Mucosa of descending colon (tissue), 3 donors: ENCODE measurements at regions not wholly inside any gene's neighbourhood (a gene's known extent, or its start where the extent isn't known, plus 50 kb on each side); places are given as distances from the start of the nearest gene placed in this dataset.

ENCODE experiments used
- ATAC-seq: fragments of 200-7000 bp; cut with Tn5 transposase; one replicate; pipeline ENCODE4 v1.9.1; 2020; ENCODE audit warnings: mild to moderate bottlenecking, moderate library complexity
- DNase-seq, 3 donors: peaks; one replicate each; pipeline ENCODE4 v3.0.0-alpha.2; 2020
- H3K36me3 ChIP-seq: fragments of 200-600 bp; one replicate; pipeline ENCODE4 v1.8.0; 2021; ENCODE audit warnings: low read depth, mild to moderate bottlenecking
- H3K4me1 ChIP-seq: fragments of 200-600 bp; one replicate; pipeline ENCODE4 v1.8.0; 2021; ENCODE audit warnings: low read depth, mild to moderate bottlenecking
- H3K4me3 ChIP-seq: fragments of 200-600 bp; one replicate; pipeline ENCODE4 v1.8.0; 2021; ENCODE audit warnings: mild to moderate bottlenecking
- H3K9me3 ChIP-seq: fragments of 200-600 bp; one replicate; pipeline ENCODE4 v1.8.0; 2021; ENCODE audit warnings: mild to moderate bottlenecking
- CTCF ChIP-seq: fragments of 200-600 bp; IDR thresholded peaks from one replicate; pipeline ENCODE4 v1.8.0; 2022; ENCODE audit warnings: antibody characterized with exemption, mild to moderate bottlenecking
- intact Hi-C, 2 donors: fragments of 100-400 bp; cut with DNase I in 1 of 2; cut with micrococcal nuclease in 1 of 2; formaldehyde crosslinking; loops; one replicate each; pipeline versions ENCODE4 v1.11.0 to v1.11.1; 2022; cut with DNase I, micrococcal nuclease
- donor health status: DM: no; HTN: no; CAD: no; lungs with moderate emphysema.
- donor health status: DM: no; HTN: no; CAD: no.
- donor health status: DM: no; HTN: yes; CAD: no.

- no peak for TF ChIP-seq CTCF
- ATAC-seq (no peak), DNase-seq (no peak)
- Histone ChIP-seq H3K9me3 (no peaks in the 10 kb centered on the region), H3K36me3 (no peaks in the 10 kb centered on the region), H3K4me1 (no peaks in the 10 kb centered on the region), H3K4me3 (no peak overlapping the region)
- intact Hi-C loops = no loop called here
Observed at GRCh38 chr3:96712792-96713191, 101.6 kb upstream of the EPHA6 start.

- no peak for TF ChIP-seq CTCF
- intact Hi-C loops = no loop called here
- DNase-seq (no peak), ATAC-seq (no peak)
- Histone ChIP-seq H3K4me3 (no peak overlapping the region), H3K4me1 (no peaks in the 10 kb centered on the region), H3K36me3 (no peaks in the 10 kb centered on the region), H3K9me3 (no peaks in the 10 kb centered on the region)
Observed at GRCh38 chr3:96719921-96720320, 94.5 kb upstream of the EPHA6 start.

GRCh38 chr3:96731031-96731430 is 83.4 kb upstream of the EPHA6 start:
- H3K9me3 ChIP-seq = no peaks in the 10 kb centered on the region
- H3K4me3 ChIP-seq = no peak overlapping the region
- H3K4me1 ChIP-seq = no peaks in the 10 kb centered on the region
- ATAC-seq (no peak), DNase-seq (no peak)
- no peaks in the 10 kb centered on the region for H3K36me3 ChIP-seq
- TF ChIP-seq CTCF = no peak
- intact Hi-C loops = no loop called here

- no peaks in the 10 kb centered on the region for H3K9me3 ChIP-seq
- no peaks in the 10 kb centered on the region for H3K4me1 ChIP-seq
- H3K4me3 ChIP-seq = no peak overlapping the region
- no peak for ATAC-seq
- intact Hi-C loops = no loop called here
- no peak for TF ChIP-seq CTCF
- DNase-seq = no peak
- H3K36me3 ChIP-seq = no peaks in the 10 kb centered on the region
Observed at GRCh38 chr3:96734273-96735009, 80.0 kb upstream of the EPHA6 start.

- Histone ChIP-seq H3K9me3 (peaks cover 4% of the 10 kb centered on the region), H3K4me1 (no peaks in the 10 kb centered on the region), H3K4me3 (no peak overlapping the region), H3K36me3 (no peaks in the 10 kb centered on the region)
- intact Hi-C loops = no loop called here
- no peak for TF ChIP-seq CTCF
- ATAC-seq = no peak
- DNase-seq = no peak
Observed at GRCh38 chr3:96748139-96748538, 66.3 kb upstream of the EPHA6 start.
